ENCODE measurements at regions not wholly inside any gene's neighbourhood (a gene's known extent, or its start where the extent isn't known, plus 50 kb on each side); places are given as distances from the start of the nearest gene placed in this dataset.

DNA sequence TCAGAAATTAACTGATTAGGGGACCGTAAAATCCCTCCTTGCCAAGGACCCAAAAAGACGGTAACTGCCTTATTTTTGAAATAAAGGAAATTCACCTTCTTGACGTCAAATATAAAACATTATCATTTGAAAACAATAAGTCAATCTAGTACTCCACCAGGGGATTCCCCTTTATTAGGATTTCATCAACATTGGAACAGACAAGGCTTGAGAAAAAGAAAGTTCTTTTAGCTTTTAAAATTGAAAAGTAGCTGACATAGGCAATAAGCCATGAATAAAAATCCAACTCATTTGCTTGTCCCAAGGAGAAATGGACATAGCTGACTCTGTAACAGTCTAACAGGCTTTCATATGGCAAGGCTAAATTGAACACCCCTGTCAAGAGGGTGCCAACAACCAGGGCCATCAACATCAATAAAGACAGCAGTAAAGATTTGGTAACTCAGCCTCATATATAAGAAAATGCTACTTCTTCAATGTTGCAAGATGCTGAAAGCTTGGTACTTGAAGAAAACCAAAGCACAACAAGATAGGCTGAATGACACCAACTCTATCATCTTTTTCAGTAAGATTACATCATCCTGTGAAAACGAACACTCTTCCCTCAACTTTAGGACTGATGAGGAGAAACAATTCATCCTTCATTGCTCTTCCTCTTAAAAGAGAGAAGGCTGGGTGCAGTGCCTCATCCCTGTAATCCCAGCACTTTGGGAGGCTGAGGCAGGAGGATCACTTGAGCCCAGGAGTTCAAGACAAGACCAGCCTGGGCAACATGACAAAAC lies 121.0 kb upstream of the PRDM1 start:
- Mint-ChIP-seq H3K4me1 (ENCODE audit: low read depth) (peaks cover 10% of the 10 kb centered on the region), H3K9me3 (ENCODE audit: low read depth) (peaks cover 21% of the 10 kb centered on the region), H3K27me3 (ENCODE audit: low read depth) (peaks cover 1% of the 10 kb centered on the region), H3K4me3 (ENCODE audit: unreplicated experiment) (no peak overlapping the region), H3K27ac (ENCODE audit: unreplicated experiment) (no peak overlapping the region), H3K36me3 (ENCODE audit: low read depth) (no peaks in the 10 kb centered on the region)
- DNase-seq (ENCODE audit: low spot score), result no peak
- TF ChIP-seq, protein P1, sequence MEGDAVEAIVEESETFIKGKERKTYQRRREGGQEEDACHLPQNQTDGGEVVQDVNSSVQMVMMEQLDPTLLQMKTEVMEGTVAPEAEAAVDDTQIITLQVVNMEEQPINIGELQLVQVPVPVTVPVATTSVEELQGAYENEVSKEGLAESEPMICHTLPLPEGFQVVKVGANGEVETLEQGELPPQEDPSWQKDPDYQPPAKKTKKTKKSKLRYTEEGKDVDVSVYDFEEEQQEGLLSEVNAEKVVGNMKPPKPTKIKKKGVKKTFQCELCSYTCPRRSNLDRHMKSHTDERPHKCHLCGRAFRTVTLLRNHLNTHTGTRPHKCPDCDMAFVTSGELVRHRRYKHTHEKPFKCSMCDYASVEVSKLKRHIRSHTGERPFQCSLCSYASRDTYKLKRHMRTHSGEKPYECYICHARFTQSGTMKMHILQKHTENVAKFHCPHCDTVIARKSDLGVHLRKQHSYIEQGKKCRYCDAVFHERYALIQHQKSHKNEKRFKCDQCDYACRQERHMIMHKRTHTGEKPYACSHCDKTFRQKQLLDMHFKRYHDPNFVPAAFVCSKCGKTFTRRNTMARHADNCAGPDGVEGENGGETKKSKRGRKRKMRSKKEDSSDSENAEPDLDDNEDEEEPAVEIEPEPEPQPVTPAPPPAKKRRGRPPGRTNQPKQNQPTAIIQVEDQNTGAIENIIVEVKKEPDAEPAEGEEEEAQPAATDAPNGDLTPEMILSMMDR (IDR thresholded peaks at IDR 0.05), result no peak

DNA sequence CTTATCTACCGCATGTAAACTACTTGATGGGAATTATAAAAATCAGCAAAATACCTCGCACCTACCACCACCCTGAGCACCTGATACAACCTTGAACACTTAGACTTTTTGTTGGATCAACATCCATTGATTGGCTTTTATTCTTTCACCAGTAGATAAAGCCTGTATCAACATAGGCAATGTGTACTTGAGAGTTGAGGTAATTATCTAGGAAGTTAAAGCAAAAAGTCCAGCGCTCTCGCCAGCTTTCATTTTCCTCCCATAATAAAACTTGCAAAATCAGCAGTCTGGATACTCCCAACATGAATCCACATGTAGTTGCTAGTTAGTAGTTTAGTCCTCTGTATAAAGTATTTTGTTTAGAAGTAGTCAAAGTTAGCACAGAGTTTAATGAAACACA lies 132.0 kb upstream of the PRDM1 start:
- Mint-ChIP-seq H3K9me3 (ENCODE audit: low read depth) (peaks cover 4% of the 10 kb centered on the region), H3K4me1 (ENCODE audit: low read depth) (no peaks in the 10 kb centered on the region), H3K4me3 (ENCODE audit: unreplicated experiment) (no peak overlapping the region), H3K27me3 (ENCODE audit: low read depth) (no peaks in the 10 kb centered on the region), H3K27ac (ENCODE audit: unreplicated experiment) (no peak overlapping the region), H3K36me3 (ENCODE audit: low read depth) (no peaks in the 10 kb centered on the region)
- TF ChIP-seq, protein P1 (IDR thresholded peaks at IDR 0.05), result no peak
- DNase-seq (ENCODE audit: low spot score), result no peak

DNA sequence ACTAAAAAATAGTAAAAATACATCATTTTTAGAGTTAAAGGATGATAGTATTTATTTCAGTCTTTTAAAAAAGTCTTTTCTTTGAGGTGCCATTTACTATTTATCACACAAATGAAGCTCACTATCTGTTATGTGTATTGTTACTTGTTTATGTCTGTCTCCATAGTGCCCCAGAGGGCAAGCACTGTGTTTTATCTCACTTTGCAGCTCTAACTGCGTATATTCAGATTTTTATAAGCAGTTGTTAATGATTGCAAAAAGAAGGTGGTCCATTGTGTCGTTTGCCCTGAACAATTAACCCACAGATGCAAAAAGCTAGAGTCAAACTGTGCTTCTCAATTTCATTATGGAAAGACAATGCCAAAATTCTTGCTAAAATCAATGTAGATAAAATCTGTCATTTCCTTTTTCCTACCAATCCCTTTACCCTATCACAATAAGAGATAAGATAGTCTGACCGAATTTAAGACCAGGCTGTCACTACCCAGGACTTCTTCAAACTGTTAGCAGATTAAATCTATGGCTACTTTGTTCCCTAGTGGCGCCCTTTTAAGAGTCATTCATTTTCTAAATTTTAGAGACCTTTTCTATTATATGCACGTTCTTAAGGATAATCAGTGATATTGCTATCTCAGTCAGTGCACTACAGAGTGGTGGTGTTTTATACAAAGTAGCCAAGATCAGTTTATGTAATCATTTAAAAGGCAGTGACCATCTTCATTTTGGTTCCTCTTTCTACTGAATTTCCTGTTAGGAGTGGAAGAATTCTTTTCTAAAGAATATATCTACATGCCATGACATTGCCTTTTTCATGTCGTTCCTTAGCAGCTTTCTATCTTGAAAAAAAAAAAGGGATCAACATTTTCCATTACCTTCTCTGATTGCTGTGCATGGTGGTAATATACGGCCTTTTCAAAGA lies 133.1 kb upstream of the PRDM1 start:
- no peaks in the 10 kb centered on the region for H3K4me1 Mint-ChIP-seq (ENCODE audit: low read depth)
- peaks cover 4% of the 10 kb centered on the region for H3K9me3 Mint-ChIP-seq (ENCODE audit: low read depth)
- no peak overlapping the region for H3K27ac Mint-ChIP-seq (ENCODE audit: unreplicated experiment)
- no peaks in the 10 kb centered on the region for H3K27me3 Mint-ChIP-seq (ENCODE audit: low read depth)
- TF ChIP-seq, protein P1 (IDR thresholded peaks at IDR 0.05), result no peak
- H3K36me3 Mint-ChIP-seq (ENCODE audit: low read depth), result no peaks in the 10 kb centered on the region
- no peak for DNase-seq (ENCODE audit: low spot score)
- no peak overlapping the region for H3K4me3 Mint-ChIP-seq (ENCODE audit: unreplicated experiment)

DNA sequence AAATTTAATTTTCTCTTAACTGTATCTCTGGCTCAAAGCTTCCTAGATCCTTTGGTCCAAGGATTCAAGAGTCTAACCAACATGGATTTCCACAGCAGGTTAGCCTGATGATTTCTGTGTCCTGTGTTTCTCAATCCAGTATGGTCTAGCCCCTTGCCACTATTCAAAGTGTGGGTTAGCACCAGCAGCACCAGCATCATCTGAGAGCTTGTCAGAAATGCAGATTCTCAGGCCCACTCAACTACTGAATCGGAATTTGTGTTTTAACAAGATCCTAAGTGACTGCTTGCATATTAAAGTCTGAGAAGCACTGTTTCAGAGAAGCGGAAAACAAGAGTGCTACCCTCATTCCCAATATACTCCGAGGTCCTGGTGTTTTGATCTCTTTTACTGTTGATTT lies 133.8 kb upstream of the PRDM1 start:
- no peak overlapping the region for H3K4me3 Mint-ChIP-seq (ENCODE audit: unreplicated experiment)
- H3K4me1 Mint-ChIP-seq (ENCODE audit: low read depth), result no peaks in the 10 kb centered on the region
- no peak overlapping the region for H3K27ac Mint-ChIP-seq (ENCODE audit: unreplicated experiment)
- H3K9me3 Mint-ChIP-seq (ENCODE audit: low read depth), result peaks cover 4% of the 10 kb centered on the region
- no peaks in the 10 kb centered on the region for H3K27me3 Mint-ChIP-seq (ENCODE audit: low read depth)
- H3K36me3 Mint-ChIP-seq (ENCODE audit: low read depth), result no peaks in the 10 kb centered on the region
- TF ChIP-seq, protein P1 (IDR thresholded peaks at IDR 0.05), result no peak
- DNase-seq (ENCODE audit: low spot score), result no peak

DNA sequence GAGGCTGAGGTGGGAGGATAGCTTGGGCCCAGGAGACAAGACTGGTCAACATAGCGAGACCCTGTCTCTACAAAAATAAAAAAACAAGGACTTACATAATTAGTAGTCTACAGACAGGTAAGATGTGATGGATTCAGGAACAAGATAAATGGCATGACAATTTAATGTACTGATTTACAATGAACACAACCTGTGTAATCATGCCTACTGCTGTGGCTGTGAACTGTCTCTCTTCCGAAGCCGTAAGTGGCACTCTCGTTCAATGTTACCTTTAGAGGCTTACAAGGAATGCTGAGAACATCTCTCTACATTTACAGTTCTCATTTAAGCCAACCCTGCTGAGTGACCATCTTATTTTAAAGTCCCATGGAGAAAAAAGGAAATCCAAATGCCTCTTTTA lies 134.8 kb upstream of the PRDM1 start:
- H3K27me3 Mint-ChIP-seq (ENCODE audit: low read depth), result no peaks in the 10 kb centered on the region
- H3K9me3 Mint-ChIP-seq (ENCODE audit: low read depth), result no peaks in the 10 kb centered on the region
- no peaks in the 10 kb centered on the region for H3K36me3 Mint-ChIP-seq (ENCODE audit: low read depth)
- no peaks in the 10 kb centered on the region for H3K4me1 Mint-ChIP-seq (ENCODE audit: low read depth)
- DNase-seq (ENCODE audit: low spot score), result no peak
- TF ChIP-seq, protein P1 (IDR thresholded peaks at IDR 0.05), result no peak
- no peak overlapping the region for H3K27ac Mint-ChIP-seq (ENCODE audit: unreplicated experiment)
- no peak overlapping the region for H3K4me3 Mint-ChIP-seq (ENCODE audit: unreplicated experiment)
